Loucy (cell line): ENCODE measurements at regions not wholly inside any gene's neighbourhood (a gene's known extent, or its start where the extent isn't known, plus 50 kb on each side); places are given as distances from the start of the nearest gene placed in this dataset.

Experiments
- EZH2phosphoT487 ChIP-seq: fragments of 200-600 bp; IDR thresholded peaks from 2 replicates; pipeline ENCODE4 v1.6.1; 2018; ENCODE audit warnings: antibody characterized with exemption, mild to moderate bottlenecking, moderate library complexity, borderline replicate concordance
- TF ChIP-seq, protein P1 (sequence below): fragments of 200-600 bp; sonication (generic); conservative IDR thresholded peaks from 2 replicates; pipeline ENCODE4 v1.5.1; 2014; ENCODE audit warnings: mild to moderate bottlenecking, antibody characterized with exemption, low read length

DNA sequence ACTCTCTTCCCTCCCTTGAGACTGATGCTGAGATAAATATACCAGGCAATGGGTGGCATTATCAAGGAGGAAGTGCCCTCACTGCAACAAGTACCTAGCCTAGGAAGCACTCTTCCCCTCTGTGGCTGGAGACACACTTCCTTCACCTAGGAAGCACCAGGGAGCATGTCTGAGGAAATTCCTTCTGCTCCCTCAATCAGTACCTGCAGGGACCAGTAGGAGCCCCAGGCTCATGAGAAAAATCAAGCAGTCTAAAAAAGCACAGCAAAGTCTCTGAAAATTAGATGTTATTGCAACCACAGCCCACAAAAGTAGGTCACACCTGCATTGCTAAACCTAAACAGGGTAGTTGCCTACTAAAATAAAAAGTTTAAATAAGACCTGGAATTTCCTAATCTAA, 78.2 kb upstream of the TRPM1 start:
- TF ChIP-seq, protein P1, sequence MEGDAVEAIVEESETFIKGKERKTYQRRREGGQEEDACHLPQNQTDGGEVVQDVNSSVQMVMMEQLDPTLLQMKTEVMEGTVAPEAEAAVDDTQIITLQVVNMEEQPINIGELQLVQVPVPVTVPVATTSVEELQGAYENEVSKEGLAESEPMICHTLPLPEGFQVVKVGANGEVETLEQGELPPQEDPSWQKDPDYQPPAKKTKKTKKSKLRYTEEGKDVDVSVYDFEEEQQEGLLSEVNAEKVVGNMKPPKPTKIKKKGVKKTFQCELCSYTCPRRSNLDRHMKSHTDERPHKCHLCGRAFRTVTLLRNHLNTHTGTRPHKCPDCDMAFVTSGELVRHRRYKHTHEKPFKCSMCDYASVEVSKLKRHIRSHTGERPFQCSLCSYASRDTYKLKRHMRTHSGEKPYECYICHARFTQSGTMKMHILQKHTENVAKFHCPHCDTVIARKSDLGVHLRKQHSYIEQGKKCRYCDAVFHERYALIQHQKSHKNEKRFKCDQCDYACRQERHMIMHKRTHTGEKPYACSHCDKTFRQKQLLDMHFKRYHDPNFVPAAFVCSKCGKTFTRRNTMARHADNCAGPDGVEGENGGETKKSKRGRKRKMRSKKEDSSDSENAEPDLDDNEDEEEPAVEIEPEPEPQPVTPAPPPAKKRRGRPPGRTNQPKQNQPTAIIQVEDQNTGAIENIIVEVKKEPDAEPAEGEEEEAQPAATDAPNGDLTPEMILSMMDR, result no peak
- no peak for TF ChIP-seq EZH2phosphoT487
